HG02870 (cell line): ENCODE measurements at regions not wholly inside any gene's neighbourhood (a gene's known extent, or its start where the extent isn't known, plus 50 kb on each side); places are given as distances from the start of the nearest gene placed in this dataset.

ENCODE experiments used
- ATAC-seq: cut with Tn5 transposase; IDR thresholded peaks from one replicate; pipeline ENCODE4 v1.9.1; 2021; ENCODE audit warnings: mild to moderate bottlenecking, moderate library complexity; ENCODE audit not compliant: unreplicated experiment

- ATAC-seq, result no peak
Measured at GRCh38 chr19:28430214-28430613, 782.7 kb downstream of the UQCRFS1 start.

GRCh38 chr19:28429356-28429755 lies 783.6 kb downstream of the UQCRFS1 start:
- ATAC-seq, result no peak

- ATAC-seq, result no peak
Measured at GRCh38 chr19:28428663-28429348, 784.1 kb downstream of the UQCRFS1 start.

- ATAC-seq, result no peak
Measured at GRCh38 chr19:28427376-28428083, 785.4 kb downstream of the UQCRFS1 start.

GRCh38 chr19:28426730-28427225 lies 786.2 kb downstream of the UQCRFS1 start:
- ATAC-seq, result no peak

- no peak for ATAC-seq
Measured at GRCh38 chr19:28426110-28426729, 786.7 kb downstream of the UQCRFS1 start.

- ATAC-seq, result no peak
Measured at GRCh38 chr19:28425046-28425931, 787.7 kb downstream of the UQCRFS1 start.

- ATAC-seq, result no peak
Measured at GRCh38 chr19:28424662-28425045, 788.3 kb downstream of the UQCRFS1 start.

GRCh38 chr19:28424077-28424476 lies 788.9 kb downstream of the UQCRFS1 start:
- ATAC-seq, result no peak

- ATAC-seq, result no peak
Measured at GRCh38 chr19:28422791-28423650, 789.9 kb downstream of the UQCRFS1 start.

- ATAC-seq, result no peak
Measured at GRCh38 chr19:28422046-28422445, 790.9 kb downstream of the UQCRFS1 start.

- no peak for ATAC-seq
Measured at GRCh38 chr19:28420811-28421550, 792.0 kb downstream of the UQCRFS1 start.

GRCh38 chr19:28419312-28419711 lies 793.6 kb downstream of the UQCRFS1 start:
- ATAC-seq, result no peak

GRCh38 chr19:28417361-28417760 lies 795.6 kb downstream of the UQCRFS1 start:
- ATAC-seq, result no peak

GRCh38 chr19:28416245-28416644 lies 796.7 kb downstream of the UQCRFS1 start:
- ATAC-seq, result no peak

GRCh38 chr19:28414748-28415147 lies 798.2 kb downstream of the UQCRFS1 start:
- ATAC-seq, result no peak

GRCh38 chr19:28409859-28410258 lies 803.1 kb downstream of the UQCRFS1 start:
- ATAC-seq, result no peak

- ATAC-seq, result no peak
Measured at GRCh38 chr19:28406966-28407365, 806.0 kb downstream of the UQCRFS1 start.

GRCh38 chr19:28405346-28405742 lies 807.6 kb downstream of the UQCRFS1 start:
- ATAC-seq, result no peak
